ENCODE measurements at regions not wholly inside any gene's neighbourhood (a gene's known extent, or its start where the extent isn't known, plus 50 kb on each side); places are given as distances from the start of the nearest gene placed in this dataset.
"Not testable (repeated sequence)": the region's sequence is repeated elsewhere in the genome, so short reads cannot be mapped to it uniquely, and the experiment has no call there.

- DNase-seq (ENCODE audit: low spot score) = no peak
- H3K36me3 ChIP-seq (ENCODE audit: low read depth) = no peaks in the 10 kb centered on the region
- H3K9me3 ChIP-seq (ENCODE audit: severe bottlenecking) = no peaks in the 10 kb centered on the region
- H3K27ac ChIP-seq (ENCODE audit: poor library complexity, severe bottlenecking) = no peak overlapping the region
- H3K4me1 ChIP-seq (ENCODE audit: insufficient read depth, poor library complexity, severe bottlenecking) = no peaks in the 10 kb centered on the region
- no peak for ATAC-seq (ENCODE audit: low read depth)
- no peaks in the 10 kb centered on the region for H3K27me3 ChIP-seq (ENCODE audit: insufficient read depth, poor library complexity, severe bottlenecking)
- H3K4me3 ChIP-seq (ENCODE audit: severe bottlenecking) = no peak overlapping the region
- TF ChIP-seq CTCF (IDR thresholded peaks at IDR 0.05; ENCODE audit: poor library complexity, severe bottlenecking) = no peak
Observed at GRCh38 chr20:11705512-11705911, 212.2 kb upstream of the BTBD3 start.

- not testable (repeated sequence) for H3K9me3 ChIP-seq (ENCODE audit: severe bottlenecking); H3K4me1 ChIP-seq (ENCODE audit: insufficient read depth, poor library complexity, severe bottlenecking); H3K27ac ChIP-seq (ENCODE audit: poor library complexity, severe bottlenecking); H3K4me3 ChIP-seq (ENCODE audit: severe bottlenecking); H3K36me3 ChIP-seq (ENCODE audit: low read depth); ATAC-seq (ENCODE audit: low read depth); H3K27me3 ChIP-seq (ENCODE audit: insufficient read depth, poor library complexity, severe bottlenecking); DNase-seq (ENCODE audit: low spot score)
Observed at GRCh38 chr20:11708223-11708622, 209.5 kb upstream of the BTBD3 start.

- Histone ChIP-seq H3K27ac (ENCODE audit: poor library complexity, severe bottlenecking) (no peak overlapping the region), H3K27me3 (ENCODE audit: insufficient read depth, poor library complexity, severe bottlenecking) (no peaks in the 10 kb centered on the region), H3K9me3 (ENCODE audit: severe bottlenecking) (no peaks in the 10 kb centered on the region), H3K4me3 (ENCODE audit: severe bottlenecking) (no peak overlapping the region), H3K4me1 (ENCODE audit: insufficient read depth, poor library complexity, severe bottlenecking) (no peaks in the 10 kb centered on the region), H3K36me3 (ENCODE audit: low read depth) (no peaks in the 10 kb centered on the region)
- TF ChIP-seq CTCF (IDR thresholded peaks at IDR 0.05; ENCODE audit: poor library complexity, severe bottlenecking) = no peak
- ATAC-seq (ENCODE audit: low read depth) (no peak), DNase-seq (ENCODE audit: low spot score) (no peak)
Observed at GRCh38 chr20:11711214-11711613, 206.5 kb upstream of the BTBD3 start.

GRCh38 chr20:11712639-11713160, 205.0 kb upstream of the BTBD3 start:
- Histone ChIP-seq H3K27ac (ENCODE audit: poor library complexity, severe bottlenecking) (no peak overlapping the region), H3K27me3 (ENCODE audit: insufficient read depth, poor library complexity, severe bottlenecking) (no peaks in the 10 kb centered on the region), H3K4me3 (ENCODE audit: severe bottlenecking) (no peak overlapping the region), H3K4me1 (ENCODE audit: insufficient read depth, poor library complexity, severe bottlenecking) (no peaks in the 10 kb centered on the region), H3K36me3 (ENCODE audit: low read depth) (no peaks in the 10 kb centered on the region), H3K9me3 (ENCODE audit: severe bottlenecking) (no peaks in the 10 kb centered on the region)
- TF ChIP-seq CTCF (IDR thresholded peaks at IDR 0.05; ENCODE audit: poor library complexity, severe bottlenecking) = no peak
- no peak for DNase-seq (ENCODE audit: low spot score)
- no peak for ATAC-seq (ENCODE audit: low read depth)

- Histone ChIP-seq H3K9me3 (ENCODE audit: severe bottlenecking) (no peaks in the 10 kb centered on the region), H3K36me3 (ENCODE audit: low read depth) (no peaks in the 10 kb centered on the region), H3K27me3 (ENCODE audit: insufficient read depth, poor library complexity, severe bottlenecking) (no peaks in the 10 kb centered on the region), H3K4me3 (ENCODE audit: severe bottlenecking) (no peak overlapping the region), H3K27ac (ENCODE audit: poor library complexity, severe bottlenecking) (no peak overlapping the region), H3K4me1 (ENCODE audit: insufficient read depth, poor library complexity, severe bottlenecking) (no peaks in the 10 kb centered on the region)
- TF ChIP-seq CTCF (IDR thresholded peaks at IDR 0.05; ENCODE audit: poor library complexity, severe bottlenecking) = no peak
- no peak for ATAC-seq (ENCODE audit: low read depth)
- no peak for DNase-seq (ENCODE audit: low spot score)
Observed at GRCh38 chr20:11714886-11715285, 202.8 kb upstream of the BTBD3 start.

Measured in RWPE2 (cell line).